ENCODE measurements at regions not wholly inside any gene's neighbourhood (a gene's known extent, or its start where the extent isn't known, plus 50 kb on each side); places are given as distances from the start of the nearest gene placed in this dataset.
A peak's percentile ranks its signal among the peaks of the same experiment; 100 is the strongest.

- DNase-seq (ENCODE audit: low spot score in 2 of 2): no peak
- no peak overlapping the region for H3K4me3 ChIP-seq
- H3K36me3 ChIP-seq: no peaks in the 10 kb centered on the region
- H3K4me1 ChIP-seq: no peaks in the 10 kb centered on the region
- H3K27ac ChIP-seq: no peak overlapping the region
- 83 to 84% methylated on average over 4 of the region's 4 CpGs for WGBS, 2 donors
- H3K9me3 ChIP-seq: no peaks in the 10 kb centered on the region
- H3K27me3 ChIP-seq: no peaks in the 10 kb centered on the region
- TF ChIP-seq POLR2A (IDR thresholded peaks at IDR 0.05) (no peak), CTCF (IDR thresholded peaks at IDR 0.05) (peak in 3 of 5 experiments; percentile 19 to 27 (median 19))
These were observed 322.4 kb upstream of the DEPDC1 start for GRCh38 chr1:68819190-68819829.

- TF ChIP-seq POLR2A (IDR thresholded peaks at IDR 0.05) (no peak), EP300 (IDR thresholded peaks at IDR 0.05) (no peak), CTCF (IDR thresholded peaks at IDR 0.05) (no peak)
- DNase-seq (ENCODE audit: low spot score in 2 of 2): no peak
These were observed 323.3 kb upstream of the DEPDC1 start for GRCh38 chr1:68820151-68820550.

GRCh38 chr1:68826836-68827235, 330.0 kb upstream of the DEPDC1 start:
- Histone ChIP-seq H3K4me1 (no peaks in the 10 kb centered on the region), H3K9me3 (peaks cover 0 to 24% (median 2%) of the 10 kb centered on the region in 4 donors), H3K27ac (no peak overlapping the region), H3K36me3 (no peaks in the 10 kb centered on the region), H3K27me3 (no peaks in the 10 kb centered on the region), H3K4me3 (no peak overlapping the region)
- DNase-seq (ENCODE audit: low spot score in 2 of 2): no peak
- TF ChIP-seq EP300 (IDR thresholded peaks at IDR 0.05): no peak
- TF ChIP-seq POLR2A (IDR thresholded peaks at IDR 0.05): no peak

More at GRCh38 chr1:68820151-68820550, 323.3 kb upstream of the DEPDC1 start:
- no peaks in the 10 kb centered on the region for H3K9me3 ChIP-seq
- WGBS, 2 donors: 42 to 51% methylated on average over 1 of the region's 1 CpG
- H3K27me3 ChIP-seq: no peaks in the 10 kb centered on the region
- no peaks in the 10 kb centered on the region for H3K4me1 ChIP-seq
- H3K36me3 ChIP-seq: no peaks in the 10 kb centered on the region
- no peak overlapping the region for H3K27ac ChIP-seq
- no peak overlapping the region for H3K4me3 ChIP-seq

GRCh38 chr1:68827261-68827660, 330.4 kb upstream of the DEPDC1 start:
- H3K9me3 ChIP-seq: peaks cover 0 to 24% (median 2%) of the 10 kb centered on the region in 4 donors
- H3K4me1 ChIP-seq: no peaks in the 10 kb centered on the region
- no peaks in the 10 kb centered on the region for H3K27me3 ChIP-seq
- H3K27ac ChIP-seq: no peak overlapping the region
- no peak overlapping the region for H3K4me3 ChIP-seq
- no peaks in the 10 kb centered on the region for H3K36me3 ChIP-seq
- TF ChIP-seq POLR2A (IDR thresholded peaks at IDR 0.05): no peak
- TF ChIP-seq CTCF (IDR thresholded peaks at IDR 0.05): no peak
- TF ChIP-seq EP300 (IDR thresholded peaks at IDR 0.05): no peak
- DNase-seq (ENCODE audit: low spot score in 2 of 2): no peak
- WGBS, 2 donors: 84 to 89% methylated on average over 2 of the region's 2 CpGs

- TF ChIP-seq CTCF (IDR thresholded peaks at IDR 0.05): no peak
- no peak for TF ChIP-seq POLR2A (IDR thresholded peaks at IDR 0.05)
- TF ChIP-seq EP300 (IDR thresholded peaks at IDR 0.05): no peak
- 76 to 81% methylated on average over 3 of the region's 3 CpGs for WGBS, 2 donors
- no peak overlapping the region for H3K4me3 ChIP-seq
- H3K27ac ChIP-seq: no peak overlapping the region
- H3K36me3 ChIP-seq: no peaks in the 10 kb centered on the region
- H3K27me3 ChIP-seq: no peaks in the 10 kb centered on the region
- no peaks in the 10 kb centered on the region for H3K4me1 ChIP-seq
- peaks cover 0 to 24% (median 2%) of the 10 kb centered on the region in 4 donors for H3K9me3 ChIP-seq
- no peak for DNase-seq (ENCODE audit: low spot score in 2 of 2)
These were observed 331.1 kb upstream of the DEPDC1 start for GRCh38 chr1:68828013-68828412.
